ENCODE measurements at regions not wholly inside any gene's neighbourhood (a gene's known extent, or its start where the extent isn't known, plus 50 kb on each side); places are given as distances from the start of the nearest gene placed in this dataset.

DNA sequence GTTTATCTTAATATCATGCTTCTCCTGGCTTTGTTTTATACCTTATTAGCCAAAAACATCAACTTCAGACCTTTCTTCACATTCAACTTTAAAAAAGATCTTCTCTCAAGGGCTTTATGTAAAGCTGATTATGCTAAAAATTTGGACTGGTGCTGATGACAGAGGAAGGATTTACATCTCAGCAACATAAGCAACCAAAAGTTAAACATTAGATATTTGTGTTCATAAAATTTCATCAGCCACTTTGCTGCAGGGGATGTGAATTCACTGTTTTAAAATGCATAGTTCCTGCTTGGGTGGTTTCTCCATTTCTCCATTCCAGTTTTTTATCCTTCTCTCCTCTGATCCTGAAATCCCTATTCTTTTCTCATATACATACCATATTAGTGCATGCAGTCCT lies 398.6 kb upstream of the DDI1 start:
- H3K27me3 Mint-ChIP-seq (ENCODE audit: low read depth): peaks cover 18% of the 10 kb centered on the region
- H3K27ac Mint-ChIP-seq (ENCODE audit: unreplicated experiment): no peak overlapping the region
- H3K36me3 Mint-ChIP-seq (ENCODE audit: low read depth): no peaks in the 10 kb centered on the region
- no peak for DNase-seq (ENCODE audit: low read depth, low spot score)
- peaks cover 9% of the 10 kb centered on the region for H3K4me1 Mint-ChIP-seq
- H3K9me3 Mint-ChIP-seq: peaks cover 3% of the 10 kb centered on the region
- TF ChIP-seq, protein P1, sequence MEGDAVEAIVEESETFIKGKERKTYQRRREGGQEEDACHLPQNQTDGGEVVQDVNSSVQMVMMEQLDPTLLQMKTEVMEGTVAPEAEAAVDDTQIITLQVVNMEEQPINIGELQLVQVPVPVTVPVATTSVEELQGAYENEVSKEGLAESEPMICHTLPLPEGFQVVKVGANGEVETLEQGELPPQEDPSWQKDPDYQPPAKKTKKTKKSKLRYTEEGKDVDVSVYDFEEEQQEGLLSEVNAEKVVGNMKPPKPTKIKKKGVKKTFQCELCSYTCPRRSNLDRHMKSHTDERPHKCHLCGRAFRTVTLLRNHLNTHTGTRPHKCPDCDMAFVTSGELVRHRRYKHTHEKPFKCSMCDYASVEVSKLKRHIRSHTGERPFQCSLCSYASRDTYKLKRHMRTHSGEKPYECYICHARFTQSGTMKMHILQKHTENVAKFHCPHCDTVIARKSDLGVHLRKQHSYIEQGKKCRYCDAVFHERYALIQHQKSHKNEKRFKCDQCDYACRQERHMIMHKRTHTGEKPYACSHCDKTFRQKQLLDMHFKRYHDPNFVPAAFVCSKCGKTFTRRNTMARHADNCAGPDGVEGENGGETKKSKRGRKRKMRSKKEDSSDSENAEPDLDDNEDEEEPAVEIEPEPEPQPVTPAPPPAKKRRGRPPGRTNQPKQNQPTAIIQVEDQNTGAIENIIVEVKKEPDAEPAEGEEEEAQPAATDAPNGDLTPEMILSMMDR (conservative IDR thresholded peaks at IDR 0.05): no peak
- H3K4me3 Mint-ChIP-seq: no peak overlapping the region

DNA sequence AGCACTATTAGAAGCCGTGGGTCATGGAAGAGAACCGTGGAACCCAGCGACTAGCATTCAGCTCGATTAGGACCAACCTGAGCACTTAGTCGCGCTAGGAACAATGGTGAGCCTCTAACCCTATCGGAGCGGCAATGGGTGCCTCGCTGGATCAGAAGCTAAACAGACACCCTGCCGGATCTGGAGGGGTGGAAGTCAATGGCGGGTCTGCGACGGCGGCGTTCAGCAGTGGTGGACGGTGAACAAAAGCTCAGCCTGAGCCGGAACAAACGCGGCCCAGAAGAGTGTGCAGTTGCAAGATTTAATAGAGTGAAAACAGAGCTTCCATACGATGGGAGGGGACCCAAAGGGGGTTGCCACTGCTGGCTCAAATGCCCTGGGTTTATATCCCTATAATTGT lies 391.8 kb upstream of the DDI1 start:
- Mint-ChIP-seq H3K36me3 (ENCODE audit: low read depth) (no peaks in the 10 kb centered on the region), H3K9me3 (no peaks in the 10 kb centered on the region), H3K27me3 (ENCODE audit: low read depth) (peaks cover 13% of the 10 kb centered on the region), H3K4me3 (no peak overlapping the region), H3K4me1 (no peaks in the 10 kb centered on the region), H3K27ac (ENCODE audit: unreplicated experiment) (no peak overlapping the region)
- DNase-seq (ENCODE audit: low read depth, low spot score): no peak
- TF ChIP-seq, protein P1 (conservative IDR thresholded peaks at IDR 0.05): no peak

DNA sequence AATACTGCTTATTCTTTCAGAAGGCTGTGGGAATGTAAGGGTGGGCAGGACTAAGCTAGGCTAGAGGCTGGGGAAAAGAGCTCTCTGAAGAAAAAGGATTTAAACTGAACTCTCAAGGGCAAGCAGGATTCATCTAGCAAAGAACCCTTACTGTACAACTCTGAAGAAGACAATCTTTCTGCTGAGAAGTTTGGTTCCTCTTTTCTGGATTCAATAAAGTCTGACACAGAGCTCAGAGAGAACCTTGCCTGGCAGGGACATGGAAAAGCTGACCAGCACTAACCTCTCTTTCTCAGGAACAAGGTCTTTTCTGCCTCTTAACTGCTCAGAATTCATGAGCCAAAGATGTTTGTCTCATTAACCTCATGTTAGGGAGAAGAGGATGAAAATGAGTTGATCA lies 388.4 kb upstream of the DDI1 start:
- H3K9me3 Mint-ChIP-seq: peaks cover 5% of the 10 kb centered on the region
- no peaks in the 10 kb centered on the region for H3K36me3 Mint-ChIP-seq (ENCODE audit: low read depth)
- no peak overlapping the region for H3K4me3 Mint-ChIP-seq
- TF ChIP-seq, protein P1 (conservative IDR thresholded peaks at IDR 0.05): no peak
- H3K27me3 Mint-ChIP-seq (ENCODE audit: low read depth): no peaks in the 10 kb centered on the region
- DNase-seq (ENCODE audit: low read depth, low spot score): no peak
- H3K27ac Mint-ChIP-seq (ENCODE audit: unreplicated experiment): no peak overlapping the region
- no peaks in the 10 kb centered on the region for H3K4me1 Mint-ChIP-seq

DNA sequence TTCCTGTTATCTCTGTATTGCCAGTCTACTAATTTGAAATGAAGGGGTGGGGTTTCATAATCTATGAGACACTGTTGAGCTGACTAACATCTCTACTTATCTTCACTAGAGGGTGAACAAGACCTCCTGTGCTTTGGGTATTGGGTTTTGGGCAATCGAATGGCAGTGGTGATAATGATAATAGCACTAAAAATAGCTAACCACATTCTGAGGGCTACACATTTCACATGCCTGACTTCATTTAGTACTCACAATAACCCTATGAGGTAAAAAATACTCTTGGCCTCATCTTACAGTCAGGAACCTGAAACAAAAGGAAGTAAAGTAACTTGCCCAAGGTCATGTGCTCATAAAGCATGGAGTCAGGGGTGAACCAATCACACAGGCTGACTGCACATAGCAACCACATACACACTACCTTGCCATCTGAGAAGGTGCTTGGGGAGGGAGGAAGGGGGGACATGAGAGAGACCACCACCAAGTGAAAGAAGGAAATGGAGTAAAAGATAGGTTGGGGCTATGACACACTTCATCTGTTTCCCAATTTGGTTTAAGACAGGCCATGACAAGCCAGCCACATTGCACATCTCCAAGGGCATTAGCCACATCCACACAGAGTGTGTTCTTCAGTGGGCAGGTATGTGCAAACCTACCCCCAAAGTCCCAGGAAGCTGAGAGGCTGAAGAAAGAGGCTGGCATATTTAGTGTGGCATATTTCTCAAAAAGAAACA lies 387.6 kb upstream of the DDI1 start:
- TF ChIP-seq, protein P1 (conservative IDR thresholded peaks at IDR 0.05): no peak
- Mint-ChIP-seq H3K9me3 (peaks cover 5% of the 10 kb centered on the region), H3K4me1 (no peaks in the 10 kb centered on the region), H3K36me3 (ENCODE audit: low read depth) (no peaks in the 10 kb centered on the region), H3K27me3 (ENCODE audit: low read depth) (no peaks in the 10 kb centered on the region), H3K27ac (ENCODE audit: unreplicated experiment) (no peak overlapping the region), H3K4me3 (no peak overlapping the region)
- no peak for DNase-seq (ENCODE audit: low read depth, low spot score)

DNA sequence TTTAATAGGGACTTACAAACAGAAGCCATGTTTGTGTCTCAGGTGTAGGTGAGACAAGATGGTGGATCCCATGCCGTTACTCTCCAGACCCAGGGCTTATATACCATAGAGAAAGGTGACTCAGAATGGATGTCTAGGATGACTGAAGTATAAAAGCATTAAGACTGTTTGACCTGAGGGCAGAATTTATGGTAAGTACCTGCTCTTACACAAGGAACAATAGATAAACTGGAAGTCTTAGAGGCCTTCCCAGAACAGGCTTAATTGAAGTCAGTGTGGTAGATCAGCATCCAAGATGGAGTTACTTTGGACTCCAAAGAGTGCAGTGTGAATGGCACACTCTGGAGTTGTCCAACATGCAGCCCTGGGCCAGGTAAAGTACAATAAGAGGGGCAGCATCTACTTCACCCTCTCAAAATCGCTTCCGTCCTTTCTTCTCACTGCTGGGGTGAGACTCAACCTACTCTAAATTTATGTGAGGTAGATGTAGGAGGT lies 387.0 kb upstream of the DDI1 start:
- TF ChIP-seq, protein P1 (conservative IDR thresholded peaks at IDR 0.05): no peak
- H3K4me3 Mint-ChIP-seq: no peak overlapping the region
- no peak overlapping the region for H3K27ac Mint-ChIP-seq (ENCODE audit: unreplicated experiment)
- no peaks in the 10 kb centered on the region for H3K27me3 Mint-ChIP-seq (ENCODE audit: low read depth)
- H3K9me3 Mint-ChIP-seq: peaks cover 5% of the 10 kb centered on the region
- H3K36me3 Mint-ChIP-seq (ENCODE audit: low read depth): no peaks in the 10 kb centered on the region
- no peak for DNase-seq (ENCODE audit: low read depth, low spot score)
- no peaks in the 10 kb centered on the region for H3K4me1 Mint-ChIP-seq
